H1 (cell line): ENCODE measurements at regions not wholly inside any gene's neighbourhood (a gene's known extent, or its start where the extent isn't known, plus 50 kb on each side); places are given as distances from the start of the nearest gene placed in this dataset.

Source experiments
- CTCF ChIA-PET: fragments of 300-600 bp; sonication (Branson Sonifier 250); formaldehyde crosslinking; loops from one replicate; lab custom pipeline; 2021; ENCODE audit not compliant: partially characterized antibody; lab: Charles Lee
- POLR2A ChIA-PET: fragments of 300-600 bp; sonication (Branson Sonifier 250); formaldehyde crosslinking; loops from one replicate; lab custom pipeline; 2021; ENCODE audit warnings: inconsistent platforms; ENCODE audit not compliant: partially characterized antibody; lab: Charles Lee
- DNase-seq, 2 experiments: peaks; one replicate each; pipeline versions ENCODE4 v3.0.0 to v3.0.0-alpha.2; 2010 to 2022; ENCODE audit warnings: low spot score in 2 of 2, low read depth in 1 of 2, mixed read lengths in 1 of 2
- FAIRE-seq: peaks from 2 replicates; lab custom pipeline; 2011; peaks lifted over from hg19 to GRCh38; lab: Jason Lieb, UNC
- H2AFZ ChIP-seq: 2 replicates; pipeline ENCODE4 v1.8.1; 2012; ENCODE audit warnings: low read length, inconsistent platforms
- H2AK5ac ChIP-seq: 2 replicates; pipeline ENCODE4 v1.6.1; 2013; ENCODE audit warnings: low read depth, low read length
- H2BK120ac ChIP-seq: replicated peaks from 2 replicates; pipeline ENCODE3; 2013; ENCODE audit warnings: low read depth, low read length, inconsistent platforms
- H2BK12ac ChIP-seq: 2 replicates; pipeline ENCODE4 v1.6.1; 2013; ENCODE audit warnings: low read depth, low read length
- H2BK15ac ChIP-seq: 2 replicates; pipeline ENCODE4 v1.6.1; 2013; ENCODE audit warnings: low read length
- H2BK20ac ChIP-seq: 2 replicates; pipeline ENCODE4 v1.6.1; 2013; ENCODE audit warnings: low read length
- H2BK5ac ChIP-seq: 2 replicates; pipeline ENCODE4 v1.6.1; 2013; ENCODE audit warnings: low read depth, low read length
- H3K14ac ChIP-seq: 2 replicates; pipeline ENCODE4 v1.6.1; 2013; ENCODE audit warnings: inconsistent platforms; ENCODE audit not compliant: insufficient read length
- H3K18ac ChIP-seq: 2 replicates; pipeline ENCODE4 v1.6.1; 2013; ENCODE audit warnings: low read length; ENCODE audit errors: extremely low read depth
- H3K23ac ChIP-seq: 2 replicates; pipeline ENCODE4 v1.6.1; 2013; ENCODE audit warnings: inconsistent platforms; ENCODE audit not compliant: insufficient read length
- H3K23me2 ChIP-seq: 2 replicates; pipeline ENCODE4 v1.6.1; 2013; ENCODE audit warnings: low read depth, low read length
- H3K27ac ChIP-seq: 2 replicates; pipeline ENCODE4 v1.6.1; 2011; ENCODE audit warnings: low read depth, low read length, inconsistent platforms
- H3K27me3 ChIP-seq, 4 experiments: replicated peaks in 1 of 4; 1 replicate in 1 of 4; 2 replicates in 3 of 4; pipeline versions ENCODE4 v1.6.1 to v1.8.1; 2011 to 2013; ENCODE audit warnings: low read length in 3 of 4, mild to moderate bottlenecking in 3 of 4, inconsistent platforms in 2 of 4, mixed read lengths in 2 of 4, moderate library complexity in 1 of 4; ENCODE audit not compliant: control insufficient read depth in 3 of 4, insufficient read depth in 3 of 4; ENCODE audit errors: extremely low read depth in 1 of 4
- H3K36me3 ChIP-seq, 4 experiments: 2 replicates each; pipeline versions ENCODE4 v1.6.1 to v1.8.1; 2011 to 2013; ENCODE audit warnings: mild to moderate bottlenecking in 4 of 4, low read length in 3 of 4, moderate library complexity in 2 of 4, control low read depth in 1 of 4, inconsistent platforms in 1 of 4; ENCODE audit not compliant: insufficient read depth in 4 of 4, control insufficient read depth in 2 of 4
- H3K4ac ChIP-seq: replicated peaks from 2 replicates; pipeline ENCODE3; 2013; ENCODE audit warnings: low read length, low read depth, mixed read lengths, inconsistent platforms; ENCODE audit not compliant: insufficient read length
- H3K4me1 ChIP-seq, 4 experiments: replicated peaks in 1 of 4; 1 replicate in 1 of 4; 2 replicates in 3 of 4; pipeline versions ENCODE4 v1.6.1 to v1.8.1; 2011 to 2013; ENCODE audit warnings: low read length in 3 of 4, inconsistent platforms in 2 of 4, mixed read lengths in 1 of 4; ENCODE audit not compliant: insufficient read depth in 4 of 4, control insufficient read depth in 3 of 4
- H3K4me2 ChIP-seq, 2 experiments: 2 replicates each; pipeline versions ENCODE4 v1.6.1 to v1.8.1; 2011 to 2013; ENCODE audit warnings: low read depth in 2 of 2, low read length in 2 of 2, control low read depth in 1 of 2, inconsistent platforms in 1 of 2, mild to moderate bottlenecking in 1 of 2; ENCODE audit not compliant: insufficient read depth in 1 of 2
- H3K4me3 ChIP-seq, 4 experiments: fragments of 200-600, 300-600 bp in 1 of 4; sonication (generic), shearing (Covaris generic), sonication (Bioruptor Twin) in 1 of 4; 2 replicates each; pipeline versions ENCODE4 v1.5.1 to v1.8.1; 2011 to 2016; ENCODE audit warnings: low read length in 4 of 4, low read depth in 3 of 4, control low read depth in 2 of 4, inconsistent platforms in 2 of 4, mild to moderate bottlenecking in 2 of 4, mixed read lengths in 1 of 4, moderate library complexity in 1 of 4; ENCODE audit not compliant: insufficient read depth in 2 of 4; ENCODE audit errors: extremely low read depth in 1 of 4
- H3K56ac ChIP-seq: replicated peaks from 2 replicates; pipeline ENCODE3; 2013; ENCODE audit warnings: low read depth, mild to moderate bottlenecking, mixed read lengths, low read length, inconsistent platforms; ENCODE audit not compliant: insufficient read length
- H3K79me1 ChIP-seq: 2 replicates; pipeline ENCODE4 v1.6.1; 2013; ENCODE audit warnings: low read depth, low read length, control low read depth
- H3K79me2 ChIP-seq, 2 experiments: 2 replicates each; pipeline versions ENCODE4 v1.6.1 to v1.8.1; 2012 to 2013; ENCODE audit warnings: low read length in 2 of 2, mild to moderate bottlenecking in 2 of 2, inconsistent platforms in 1 of 2; ENCODE audit not compliant: insufficient read depth in 2 of 2, control insufficient read depth in 1 of 2
- H3K9ac ChIP-seq, 4 experiments: replicated peaks in 1 of 4; 1 replicate in 1 of 4; 2 replicates in 3 of 4; pipeline versions ENCODE4 v1.6.1 to v1.8.1; 2011 to 2013; ENCODE audit warnings: low read depth in 3 of 4, low read length in 3 of 4, control low read depth in 2 of 4, mild to moderate bottlenecking in 2 of 4, moderate library complexity in 2 of 4, inconsistent platforms in 1 of 4; ENCODE audit errors: extremely low read depth in 1 of 4
- H3K9me3 ChIP-seq, 2 experiments: 2 replicates each; pipeline versions ENCODE4 v1.6.1 to v1.8.1; 2012 to 2013; ENCODE audit warnings: mild to moderate bottlenecking in 2 of 2, moderate library complexity in 2 of 2, control low read depth in 1 of 2, inconsistent platforms in 1 of 2, low read depth in 1 of 2, low read length in 1 of 2, mixed read lengths in 1 of 2; ENCODE audit not compliant: insufficient read depth in 2 of 2
- H4K20me1 ChIP-seq, 2 experiments: replicated peaks in 1 of 2; 2 replicates each; pipeline versions ENCODE3 to v1.8.1; 2011 to 2013; ENCODE audit warnings: inconsistent platforms in 2 of 2, low read length in 2 of 2, mild to moderate bottlenecking in 1 of 2; ENCODE audit not compliant: insufficient read depth in 2 of 2, control insufficient read depth in 1 of 2
- H4K5ac ChIP-seq: 2 replicates; pipeline ENCODE4 v1.6.1; 2013; ENCODE audit warnings: low read length, low read depth, mixed read lengths, inconsistent platforms; ENCODE audit not compliant: insufficient read length
- H4K8ac ChIP-seq: 2 replicates; pipeline ENCODE4 v1.8.0; 2013; ENCODE audit warnings: mild to moderate bottlenecking, moderate library complexity, low read length, inconsistent platforms; ENCODE audit not compliant: insufficient read depth; ENCODE audit errors: extremely low read depth
- H4K91ac ChIP-seq: replicated peaks from 2 replicates; pipeline ENCODE3; 2013; ENCODE audit warnings: low read length, mixed read lengths, inconsistent platforms; ENCODE audit not compliant: insufficient read length
- ATF3 ChIP-seq: IDR thresholded peaks from 2 replicates; pipeline ENCODE4 v1.6.1; 2011; ENCODE audit warnings: low read depth, mild to moderate bottlenecking, low read length; ENCODE audit not compliant: insufficient read depth
- CBX8 ChIP-seq: fragments of 300-800, 300-1000 bp; sonication (generic); IDR thresholded peaks from 2 replicates; pipeline ENCODE4 v1.7.1; 2016; ENCODE audit warnings: low read depth, low read length, borderline replicate concordance
- E2F6 ChIP-seq: IDR thresholded peaks from 2 replicates; pipeline ENCODE4 v1.6.1; 2012; ENCODE audit warnings: inconsistent platforms
- EGR1 ChIP-seq: IDR thresholded peaks from 2 replicates; pipeline ENCODE4 v1.6.1; 2011; ENCODE audit warnings: low read depth, low read length, borderline replicate concordance
- HDAC6 ChIP-seq: IDR thresholded peaks from one replicate; pipeline ENCODE4 v1.7.1; 2012; ENCODE audit warnings: low read depth, mild to moderate bottlenecking, inconsistent platforms, low read length, moderate library complexity
- MAFK ChIP-seq: IDR thresholded peaks from 2 replicates; pipeline ENCODE4 v1.6.1; 2012; ENCODE audit warnings: low read depth, mild to moderate bottlenecking, improper control_type of control experiment, low read length
- SP4 ChIP-seq: IDR thresholded peaks from 2 replicates; pipeline ENCODE4 v1.6.1; 2012; ENCODE audit warnings: low read length, inconsistent platforms
- SRF ChIP-seq: IDR thresholded peaks from 2 replicates; pipeline ENCODE4 v1.6.1; 2011; ENCODE audit warnings: mild to moderate bottlenecking, low read depth, low read length, moderate library complexity
- ZNF274 ChIP-seq: IDR thresholded peaks from 2 replicates; pipeline ENCODE4 v1.7.0; 2012; ENCODE audit warnings: low read length, borderline replicate concordance; ENCODE audit errors: extremely low read depth
- WGBS, 2 experiments: shearing (Covaris generic) in 1 of 2; methylation state at CpG; one replicate each; pipeline versions ENCODE4 v1.1.6 to v1.1.7; 2013 to 2015; ENCODE audit warnings: low lambda C conversion rate in 2 of 2, mixed read lengths in 2 of 2, inconsistent platforms in 1 of 2, low coverage in 1 of 2, missing lambda C conversion rate in 1 of 2; ENCODE audit not compliant: insufficient replicate concordance in 2 of 2, insufficient coverage in 1 of 2, insufficient read length in 1 of 2; ENCODE audit errors: extremely low coverage in 1 of 2, missing lambda C conversion rate in 1 of 2; 5-methylcytosine and 5-hydroxymethylcytosine counted together

DNA sequence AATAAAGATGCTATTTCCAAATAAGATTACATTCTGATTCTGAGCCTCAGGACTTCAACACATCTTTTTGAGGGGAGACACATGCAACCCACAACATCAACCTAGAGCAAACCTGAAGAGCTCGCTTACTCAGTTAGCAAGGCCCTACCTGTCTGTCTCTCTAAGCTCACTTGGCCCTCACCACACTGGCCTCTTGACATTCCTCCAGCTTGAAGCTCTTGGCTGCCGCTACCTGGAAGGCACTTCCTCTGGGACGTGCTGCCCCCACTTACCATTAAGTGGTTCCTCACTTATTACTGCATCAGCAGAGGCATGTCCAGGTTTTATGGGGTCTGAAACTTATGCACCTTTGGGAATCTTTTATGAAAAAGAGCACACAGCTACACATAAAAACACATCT, 354.8 kb downstream of the GALC start:
- H3K4me1 ChIP-seq: no peaks in the 10 kb centered on the region
- no peak overlapping the region for H3K27ac ChIP-seq
- DNase-seq (no peak), FAIRE-seq (no peak)
- H3K36me3 ChIP-seq: no peaks in the 10 kb centered on the region
- no peak overlapping the region for H2BK12ac ChIP-seq
- no peak overlapping the region for H3K18ac ChIP-seq
- POLR2A ChIA-PET: no interaction called here
- 95% methylated on average over 3 of the region's 3 CpGs; no CpG with 5 or more reads in 1 of the 2 experiments for WGBS, 2 experiments
- no peaks in the 10 kb centered on the region for H3K9me3 ChIP-seq
- H4K91ac ChIP-seq: no peak overlapping the region
- H3K4me3 ChIP-seq: no peak overlapping the region
- H2BK15ac ChIP-seq: no peak overlapping the region
- H3K9ac ChIP-seq: no peak overlapping the region
- CTCF ChIA-PET: no interaction called here
- H3K4me2 ChIP-seq: no peak overlapping the region
- H2BK5ac ChIP-seq: no peak overlapping the region
- H3K79me2 ChIP-seq: no peaks in the 10 kb centered on the region
- no peak overlapping the region for H3K14ac ChIP-seq
- no peaks in the 10 kb centered on the region for H4K20me1 ChIP-seq
- no peak overlapping the region for H3K56ac ChIP-seq
- H3K27me3 ChIP-seq: no peaks in the 10 kb centered on the region
- no peak overlapping the region for H2BK20ac ChIP-seq
- H2AFZ ChIP-seq: no peak overlapping the region
- no peak overlapping the region for H4K8ac ChIP-seq
- no peak overlapping the region for H3K23ac ChIP-seq
- H3K79me1 ChIP-seq: no peaks in the 10 kb centered on the region
- H2BK120ac ChIP-seq: no peak overlapping the region
- TF ChIP-seq ATF3 (no peak), SRF (no peak), CBX8 (no peak), EGR1 (no peak), E2F6 (no peak), HDAC6 (no peak), MAFK (no peak), ZNF274 (no peak), SP4 (no peak)
- H3K23me2 ChIP-seq: no peaks in the 10 kb centered on the region
- no peak overlapping the region for H3K4ac ChIP-seq
- no peak overlapping the region for H2AK5ac ChIP-seq
- H4K5ac ChIP-seq: no peak overlapping the region
